Ovary (tissue), 3 donors: ENCODE measurements at regions not wholly inside any gene's neighbourhood (a gene's known extent, or its start where the extent isn't known, plus 50 kb on each side); places are given as distances from the start of the nearest gene placed in this dataset.

Experiments
- POLR2A ChIP-seq: fragments of 450-650 bp; IDR thresholded peaks from one replicate; pipeline ENCODE4 v1.6.1; 2017; ENCODE audit warnings: antibody characterized with exemption, mild to moderate bottlenecking, moderate library complexity
- TF ChIP-seq, protein P1 (sequence below), 3 donors: fragments of 450-650 bp in 2 of 3; fragments of 200-600 bp in 1 of 3; IDR thresholded peaks; one replicate each; pipeline versions ENCODE4 v1.5.1 to v1.8.0; 2016 to 2022; ENCODE audit warnings: antibody characterized with exemption in 3 of 3, mild to moderate bottlenecking in 1 of 3
- donor health status: DM: no; HTN: no; CAD: no.

DNA sequence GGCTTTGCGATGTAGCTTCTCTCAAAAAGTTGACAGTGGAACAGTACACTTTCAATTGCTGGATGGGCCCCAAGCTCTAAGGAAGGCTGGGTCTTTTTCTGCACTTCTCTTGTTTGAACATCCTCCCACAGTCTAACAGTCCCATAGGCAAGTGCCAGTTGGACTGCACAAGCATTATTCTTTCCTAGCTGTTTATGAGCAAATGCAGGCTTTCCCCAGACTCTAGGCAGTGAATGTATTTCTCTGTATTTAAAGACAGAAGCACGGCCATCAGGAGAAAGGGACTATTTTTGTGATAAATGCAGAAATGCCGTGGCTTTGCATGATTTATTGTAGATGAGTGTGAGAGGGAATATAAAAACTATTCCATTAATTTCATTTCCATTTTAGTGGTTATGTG lies 539.3 kb upstream of the LMCD1 start:
- TF ChIP-seq, protein P1, sequence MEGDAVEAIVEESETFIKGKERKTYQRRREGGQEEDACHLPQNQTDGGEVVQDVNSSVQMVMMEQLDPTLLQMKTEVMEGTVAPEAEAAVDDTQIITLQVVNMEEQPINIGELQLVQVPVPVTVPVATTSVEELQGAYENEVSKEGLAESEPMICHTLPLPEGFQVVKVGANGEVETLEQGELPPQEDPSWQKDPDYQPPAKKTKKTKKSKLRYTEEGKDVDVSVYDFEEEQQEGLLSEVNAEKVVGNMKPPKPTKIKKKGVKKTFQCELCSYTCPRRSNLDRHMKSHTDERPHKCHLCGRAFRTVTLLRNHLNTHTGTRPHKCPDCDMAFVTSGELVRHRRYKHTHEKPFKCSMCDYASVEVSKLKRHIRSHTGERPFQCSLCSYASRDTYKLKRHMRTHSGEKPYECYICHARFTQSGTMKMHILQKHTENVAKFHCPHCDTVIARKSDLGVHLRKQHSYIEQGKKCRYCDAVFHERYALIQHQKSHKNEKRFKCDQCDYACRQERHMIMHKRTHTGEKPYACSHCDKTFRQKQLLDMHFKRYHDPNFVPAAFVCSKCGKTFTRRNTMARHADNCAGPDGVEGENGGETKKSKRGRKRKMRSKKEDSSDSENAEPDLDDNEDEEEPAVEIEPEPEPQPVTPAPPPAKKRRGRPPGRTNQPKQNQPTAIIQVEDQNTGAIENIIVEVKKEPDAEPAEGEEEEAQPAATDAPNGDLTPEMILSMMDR (IDR thresholded peaks at IDR 0.05), result no peak
- TF ChIP-seq POLR2A, result no peak
